Neural progenitor cell (in vitro differentiated cells): ENCODE measurements at regions not wholly inside any gene's neighbourhood (a gene's known extent, or its start where the extent isn't known, plus 50 kb on each side); places are given as distances from the start of the nearest gene placed in this dataset.

ENCODE experiments used
- DNase-seq: peaks from one replicate; pipeline ENCODE4 v3.0.0-alpha.2; 2016; ENCODE audit warnings: low spot score
- H2AFZ ChIP-seq: fragments of 200-600 bp; sonication (generic); replicated peaks from 2 replicates; pipeline ENCODE4 v1.6.1; 2016; ENCODE audit warnings: antibody characterized with exemption
- H3F3A ChIP-seq: fragments of 200-600 bp; sonication (generic); 2 replicates; pipeline ENCODE4 v1.6.1; 2016; ENCODE audit warnings: antibody characterized with exemption, low read depth
- H3K27ac ChIP-seq: fragments of 200-600 bp; sonication (generic); 2 replicates; pipeline ENCODE4 v1.5.1; 2016; ENCODE audit warnings: mild to moderate bottlenecking
- H3K27me3 ChIP-seq: fragments of 200-600 bp; sonication (generic); 2 replicates; pipeline ENCODE4 v1.6.1; 2016; ENCODE audit warnings: mild to moderate bottlenecking, moderate library complexity
- H3K36me3 ChIP-seq: fragments of 200-600 bp; sonication (generic); 2 replicates; pipeline ENCODE4 v1.5.1; 2016
- H3K4me1 ChIP-seq: fragments of 200-600 bp; sonication (generic); 2 replicates; pipeline ENCODE4 v1.6.1; 2016; ENCODE audit warnings: mixed run types
- H3K4me2 ChIP-seq: fragments of 200-600 bp; sonication (generic); 2 replicates; pipeline ENCODE4 v1.6.1; 2016
- H3K4me3 ChIP-seq: fragments of 200-600 bp; sonication (generic); 2 replicates; pipeline ENCODE4 v1.5.1; 2016
- H3K79me2 ChIP-seq: fragments of 200-600 bp; sonication (generic); 2 replicates; pipeline ENCODE4 v1.6.1; 2016; ENCODE audit warnings: low read depth
- H3K9ac ChIP-seq: fragments of 200-600 bp; sonication (generic); 2 replicates; pipeline ENCODE4 v1.6.1; 2016
- H3K9me3 ChIP-seq: fragments of 200-600 bp; sonication (generic); 2 replicates; pipeline ENCODE4 v1.5.1; 2016; ENCODE audit warnings: low read depth
- H4K20me1 ChIP-seq: fragments of 200-600 bp; sonication (generic); 2 replicates; pipeline ENCODE4 v1.6.1; 2016; ENCODE audit warnings: low read depth
- H3K27ac Mint-ChIP-seq: 3 replicates; pipeline ENCODE4 v1.8.0; 2021; ENCODE audit warnings: mixed read lengths
- H3K27me3 Mint-ChIP-seq: 2 replicates; pipeline ENCODE4 v1.8.0; 2022; ENCODE audit warnings: low read depth, mild to moderate bottlenecking, inconsistent platforms, moderate library complexity, mixed read lengths; ENCODE audit not compliant: insufficient read depth
- H3K36me3 Mint-ChIP-seq: 3 replicates; pipeline ENCODE4 v1.8.0; 2021; ENCODE audit warnings: mixed read lengths
- H3K4me1 Mint-ChIP-seq: 3 replicates; pipeline ENCODE4 v1.8.0; 2021; ENCODE audit warnings: mixed read lengths
- H3K4me3 Mint-ChIP-seq: 3 replicates; pipeline ENCODE4 v1.8.0; 2021; ENCODE audit warnings: mild to moderate bottlenecking, moderate library complexity, mixed read lengths
- H3K9me3 Mint-ChIP-seq: 3 replicates; pipeline ENCODE4 v1.8.0; 2020; ENCODE audit warnings: mixed read lengths
- CTCF ChIP-seq: fragments of 200-600 bp; sonication (generic); IDR thresholded peaks from 2 replicates; pipeline ENCODE4 v1.5.1; 2017; ENCODE audit warnings: antibody characterized with exemption, mild to moderate bottlenecking
- EZH2 ChIP-seq: fragments of 200-600 bp; sonication (generic); IDR thresholded peaks from 2 replicates; pipeline ENCODE4 v1.6.1; 2017; ENCODE audit warnings: antibody characterized with exemption, mild to moderate bottlenecking, moderate library complexity
- EZH2phosphoT487 ChIP-seq: fragments of 200-600 bp; sonication (generic); IDR thresholded peaks from 2 replicates; pipeline ENCODE4 v1.6.1; 2017; ENCODE audit warnings: antibody characterized with exemption

GRCh38 chr9:22356985-22357384 lies 89.6 kb upstream of the DMRTA1 start:
- H3K27me3 ChIP-seq, result peaks cover 32% of the 10 kb centered on the region
- H3K9me3 Mint-ChIP-seq, result peaks cover 37% of the 10 kb centered on the region
- TF ChIP-seq EZH2phosphoT487, result peak; percentile 83
- TF ChIP-seq CTCF, result no peak

GRCh38 chr9:22363421-22363887 lies 83.2 kb upstream of the DMRTA1 start:
- peaks cover 2% of the 10 kb centered on the region for H3K27me3 Mint-ChIP-seq

More at GRCh38 chr9:22356985-22357384, 89.6 kb upstream of the DMRTA1 start:
- Histone ChIP-seq H3K27ac (peak overlapping the region; percentile 55), H3K4me3 (peak overlapping the region; percentile 12), H2AFZ (no peak overlapping the region), H3F3A (peaks cover 12% of the 10 kb centered on the region), H3K4me1 (peaks cover 19% of the 10 kb centered on the region), H4K20me1 (no peaks in the 10 kb centered on the region), H3K4me2 (peak overlapping the region; percentile 58), H3K9me3 (peaks cover 10% of the 10 kb centered on the region), H3K36me3 (peaks cover 4% of the 10 kb centered on the region), H3K9ac (no peak overlapping the region), H3K79me2 (no peaks in the 10 kb centered on the region)
- peak overlapping the region; percentile 36 for H3K27ac Mint-ChIP-seq
- H3K27me3 Mint-ChIP-seq, result peaks cover 7% of the 10 kb centered on the region
- DNase-seq, result peak; percentile 72
- peaks cover 15% of the 10 kb centered on the region for H3K36me3 Mint-ChIP-seq
- peaks cover 26% of the 10 kb centered on the region for H3K4me1 Mint-ChIP-seq
- peak overlapping the region; percentile 33 for H3K4me3 Mint-ChIP-seq

GRCh38 chr9:22373636-22374035 lies 73.0 kb upstream of the DMRTA1 start:
- Histone ChIP-seq H3K79me2 (no peaks in the 10 kb centered on the region), H3K4me2 (peak overlapping the region; percentile 41), H3K4me3 (no peak overlapping the region), H3K9ac (no peak overlapping the region), H3K36me3 (no peaks in the 10 kb centered on the region), H3F3A (peaks cover 9% of the 10 kb centered on the region), H3K9me3 (peaks cover 6% of the 10 kb centered on the region), H3K4me1 (peaks cover 25% of the 10 kb centered on the region), H2AFZ (peak overlapping the region; percentile 47), H4K20me1 (no peaks in the 10 kb centered on the region), H3K27ac (peak overlapping the region; percentile 8), H3K27me3 (peaks cover 33% of the 10 kb centered on the region)
- H3K4me1 Mint-ChIP-seq, result peaks cover 31% of the 10 kb centered on the region
- H3K36me3 Mint-ChIP-seq, result peaks cover 13% of the 10 kb centered on the region
- no peaks in the 10 kb centered on the region for H3K27me3 Mint-ChIP-seq
- no peak for TF ChIP-seq EZH2phosphoT487
- H3K27ac Mint-ChIP-seq, result peak overlapping the region; percentile 54
- DNase-seq, result no peak
- H3K4me3 Mint-ChIP-seq, result peak overlapping the region; percentile 8
- H3K9me3 Mint-ChIP-seq, result peaks cover 38% of the 10 kb centered on the region

More at GRCh38 chr9:22363421-22363887, 83.2 kb upstream of the DMRTA1 start:
- H3K79me2 ChIP-seq, result no peaks in the 10 kb centered on the region
- peaks cover 63% of the 10 kb centered on the region for H3K9me3 Mint-ChIP-seq
- H3F3A ChIP-seq, result no peaks in the 10 kb centered on the region
- no peak overlapping the region for H3K27ac ChIP-seq
- H2AFZ ChIP-seq, result no peak overlapping the region
- H3K4me1 ChIP-seq, result no peaks in the 10 kb centered on the region
- H3K36me3 Mint-ChIP-seq, result peaks cover 18% of the 10 kb centered on the region
- no peak overlapping the region for H3K4me3 ChIP-seq
- no peak overlapping the region for H3K27ac Mint-ChIP-seq
- H3K4me1 Mint-ChIP-seq, result no peaks in the 10 kb centered on the region
- TF ChIP-seq CTCF (no peak), EZH2 (no peak), EZH2phosphoT487 (no peak)
- no peaks in the 10 kb centered on the region for H4K20me1 ChIP-seq
- peaks cover 20% of the 10 kb centered on the region for H3K27me3 ChIP-seq
- DNase-seq, result no peak
- H3K4me3 Mint-ChIP-seq, result no peak overlapping the region
- H3K9me3 ChIP-seq, result peaks cover 3% of the 10 kb centered on the region
- H3K36me3 ChIP-seq, result no peaks in the 10 kb centered on the region
- H3K9ac ChIP-seq, result no peak overlapping the region
- H3K4me2 ChIP-seq, result no peak overlapping the region

GRCh38 chr9:22374051-22374450 lies 72.6 kb upstream of the DMRTA1 start:
- Mint-ChIP-seq H3K27ac (peak overlapping the region; percentile 54), H3K36me3 (peaks cover 10% of the 10 kb centered on the region), H3K27me3 (no peaks in the 10 kb centered on the region), H3K4me3 (peak overlapping the region; percentile 8), H3K9me3 (peaks cover 34% of the 10 kb centered on the region), H3K4me1 (peaks cover 35% of the 10 kb centered on the region)
- no peak for DNase-seq
- H3K79me2 ChIP-seq, result no peaks in the 10 kb centered on the region
- H3K9me3 ChIP-seq, result peaks cover 2% of the 10 kb centered on the region
- H3K4me3 ChIP-seq, result no peak overlapping the region
- H2AFZ ChIP-seq, result peak overlapping the region; percentile 18
- peaks cover 9% of the 10 kb centered on the region for H3F3A ChIP-seq
- peak overlapping the region; percentile 41 for H3K4me2 ChIP-seq
- no peak for TF ChIP-seq EZH2
- TF ChIP-seq EZH2phosphoT487, result no peak
- TF ChIP-seq CTCF, result no peak
- H3K4me1 ChIP-seq, result peaks cover 29% of the 10 kb centered on the region
- no peaks in the 10 kb centered on the region for H3K36me3 ChIP-seq
- peak overlapping the region; percentile 8 for H3K27ac ChIP-seq
- peaks cover 37% of the 10 kb centered on the region for H3K27me3 ChIP-seq
- H4K20me1 ChIP-seq, result no peaks in the 10 kb centered on the region
- H3K9ac ChIP-seq, result no peak overlapping the region
